ENCODE measurements at regions not wholly inside any gene's neighbourhood (a gene's known extent, or its start where the extent isn't known, plus 50 kb on each side); places are given as distances from the start of the nearest gene placed in this dataset.

- H3K4me1 Mint-ChIP-seq (ENCODE audit: unreplicated experiment), result no peaks in the 10 kb centered on the region
- no peak overlapping the region for H3K4me3 Mint-ChIP-seq
- peaks cover 9% of the 10 kb centered on the region for H3K27me3 Mint-ChIP-seq
- no peak overlapping the region for H3K27ac Mint-ChIP-seq
- TF ChIP-seq, protein P1, sequence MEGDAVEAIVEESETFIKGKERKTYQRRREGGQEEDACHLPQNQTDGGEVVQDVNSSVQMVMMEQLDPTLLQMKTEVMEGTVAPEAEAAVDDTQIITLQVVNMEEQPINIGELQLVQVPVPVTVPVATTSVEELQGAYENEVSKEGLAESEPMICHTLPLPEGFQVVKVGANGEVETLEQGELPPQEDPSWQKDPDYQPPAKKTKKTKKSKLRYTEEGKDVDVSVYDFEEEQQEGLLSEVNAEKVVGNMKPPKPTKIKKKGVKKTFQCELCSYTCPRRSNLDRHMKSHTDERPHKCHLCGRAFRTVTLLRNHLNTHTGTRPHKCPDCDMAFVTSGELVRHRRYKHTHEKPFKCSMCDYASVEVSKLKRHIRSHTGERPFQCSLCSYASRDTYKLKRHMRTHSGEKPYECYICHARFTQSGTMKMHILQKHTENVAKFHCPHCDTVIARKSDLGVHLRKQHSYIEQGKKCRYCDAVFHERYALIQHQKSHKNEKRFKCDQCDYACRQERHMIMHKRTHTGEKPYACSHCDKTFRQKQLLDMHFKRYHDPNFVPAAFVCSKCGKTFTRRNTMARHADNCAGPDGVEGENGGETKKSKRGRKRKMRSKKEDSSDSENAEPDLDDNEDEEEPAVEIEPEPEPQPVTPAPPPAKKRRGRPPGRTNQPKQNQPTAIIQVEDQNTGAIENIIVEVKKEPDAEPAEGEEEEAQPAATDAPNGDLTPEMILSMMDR (conservative IDR thresholded peaks at IDR 0.05), result no peak
- DNase-seq (ENCODE audit: extremely low spot score, unreplicated experiment), result no peak
- no peaks in the 10 kb centered on the region for H3K9me3 Mint-ChIP-seq
- no peaks in the 10 kb centered on the region for H3K36me3 Mint-ChIP-seq
Measured at GRCh38 chr5:174222891-174223290, 177.4 kb downstream of the NSG2 start.

DNA sequence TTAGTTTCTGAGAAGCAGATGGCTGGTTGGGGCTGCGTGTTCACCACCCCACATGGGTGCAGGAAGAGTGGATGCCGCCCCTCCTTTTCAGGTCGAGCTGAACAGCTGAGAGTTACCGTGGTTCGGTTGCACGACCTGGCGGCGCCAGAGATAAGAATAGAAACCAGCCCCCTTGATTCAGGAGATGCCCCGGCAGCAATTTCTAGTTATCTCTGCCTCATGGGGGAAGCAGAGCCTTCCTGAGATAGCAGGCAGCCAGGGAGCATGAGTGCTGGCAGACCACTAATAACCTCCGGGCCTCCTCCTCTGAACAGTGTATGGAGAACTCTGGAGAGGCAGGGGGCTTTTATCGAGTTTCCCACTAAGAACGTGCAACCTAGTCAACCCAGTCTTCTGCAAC lies 177.8 kb downstream of the NSG2 start:
- TF ChIP-seq, protein P1 (conservative IDR thresholded peaks at IDR 0.05), result no peak
- no peaks in the 10 kb centered on the region for H3K36me3 Mint-ChIP-seq
- H3K9me3 Mint-ChIP-seq, result no peaks in the 10 kb centered on the region
- no peak overlapping the region for H3K4me3 Mint-ChIP-seq
- peaks cover 9% of the 10 kb centered on the region for H3K27me3 Mint-ChIP-seq
- no peaks in the 10 kb centered on the region for H3K4me1 Mint-ChIP-seq (ENCODE audit: unreplicated experiment)
- no peak for DNase-seq (ENCODE audit: extremely low spot score, unreplicated experiment)
- no peak overlapping the region for H3K27ac Mint-ChIP-seq

GRCh38 chr5:174229068-174229467 lies 183.6 kb downstream of the NSG2 start:
- H3K27ac Mint-ChIP-seq, result no peak overlapping the region
- no peak for DNase-seq (ENCODE audit: extremely low spot score, unreplicated experiment)
- H3K4me3 Mint-ChIP-seq, result no peak overlapping the region
- TF ChIP-seq, protein P1 (conservative IDR thresholded peaks at IDR 0.05), result no peak
- H3K4me1 Mint-ChIP-seq (ENCODE audit: unreplicated experiment), result no peaks in the 10 kb centered on the region
- H3K27me3 Mint-ChIP-seq, result peaks cover 15% of the 10 kb centered on the region
- no peaks in the 10 kb centered on the region for H3K36me3 Mint-ChIP-seq
- no peaks in the 10 kb centered on the region for H3K9me3 Mint-ChIP-seq

- Mint-ChIP-seq H3K4me3 (no peak overlapping the region), H3K9me3 (peaks cover under 1% of the 10 kb centered on the region), H3K4me1 (ENCODE audit: unreplicated experiment) (peaks cover under 1% of the 10 kb centered on the region), H3K36me3 (no peaks in the 10 kb centered on the region), H3K27ac (no peak overlapping the region), H3K27me3 (peaks cover 15% of the 10 kb centered on the region)
- no peak for DNase-seq (ENCODE audit: extremely low spot score, unreplicated experiment)
- TF ChIP-seq, protein P1 (conservative IDR thresholded peaks at IDR 0.05), result no peak
Measured at GRCh38 chr5:174229514-174230370, 184.2 kb downstream of the NSG2 start.

- no peaks in the 10 kb centered on the region for H3K36me3 Mint-ChIP-seq
- no peak overlapping the region for H3K27ac Mint-ChIP-seq
- peaks cover 16% of the 10 kb centered on the region for H3K27me3 Mint-ChIP-seq
- H3K9me3 Mint-ChIP-seq, result peaks cover 5% of the 10 kb centered on the region
- no peak for DNase-seq (ENCODE audit: extremely low spot score, unreplicated experiment)
- peaks cover 6% of the 10 kb centered on the region for H3K4me1 Mint-ChIP-seq (ENCODE audit: unreplicated experiment)
- no peak overlapping the region for H3K4me3 Mint-ChIP-seq
- TF ChIP-seq, protein P1 (conservative IDR thresholded peaks at IDR 0.05), result no peak
Measured at GRCh38 chr5:174231956-174232487, 186.5 kb downstream of the NSG2 start.
